HUES64 (cell line): ENCODE measurements at regions not wholly inside any gene's neighbourhood (a gene's known extent, or its start where the extent isn't known, plus 50 kb on each side); places are given as distances from the start of the nearest gene placed in this dataset.

Experiments
- H3K27ac ChIP-seq: 2 replicates; pipeline ENCODE4 v1.7.0; 2013; ENCODE audit warnings: low read depth, low read length, inconsistent platforms
- H3K27me3 ChIP-seq: 2 replicates; pipeline ENCODE4 v1.6.1; 2013; ENCODE audit warnings: mild to moderate bottlenecking, low read length; ENCODE audit not compliant: insufficient read depth
- H3K36me3 ChIP-seq: 2 replicates; pipeline ENCODE4 v1.6.1; 2013; ENCODE audit warnings: mild to moderate bottlenecking, low read length; ENCODE audit not compliant: insufficient read depth
- H3K4me1 ChIP-seq: 2 replicates; pipeline ENCODE4 v1.6.1; 2013; ENCODE audit warnings: mild to moderate bottlenecking, low read length, moderate library complexity; ENCODE audit not compliant: insufficient read depth
- H3K4me3 ChIP-seq: 2 replicates; pipeline ENCODE4 v1.5.1; 2013; ENCODE audit warnings: mild to moderate bottlenecking, low read length, moderate library complexity
- H3K9ac ChIP-seq: 2 replicates; pipeline ENCODE4 v1.6.1; 2013; ENCODE audit warnings: mild to moderate bottlenecking, low read depth, low read length
- H3K9me3 ChIP-seq: 2 replicates; pipeline ENCODE4 v1.6.1; 2013; ENCODE audit warnings: low read depth, low read length; ENCODE audit not compliant: insufficient read depth
- WGBS: fragments of 150-250, 120-280 bp; methylation state at CpG from one replicate; pipeline ENCODE4 v1.1.7; 2013; ENCODE audit warnings: missing lambda C conversion rate; 5-methylcytosine and 5-hydroxymethylcytosine counted together

DNA sequence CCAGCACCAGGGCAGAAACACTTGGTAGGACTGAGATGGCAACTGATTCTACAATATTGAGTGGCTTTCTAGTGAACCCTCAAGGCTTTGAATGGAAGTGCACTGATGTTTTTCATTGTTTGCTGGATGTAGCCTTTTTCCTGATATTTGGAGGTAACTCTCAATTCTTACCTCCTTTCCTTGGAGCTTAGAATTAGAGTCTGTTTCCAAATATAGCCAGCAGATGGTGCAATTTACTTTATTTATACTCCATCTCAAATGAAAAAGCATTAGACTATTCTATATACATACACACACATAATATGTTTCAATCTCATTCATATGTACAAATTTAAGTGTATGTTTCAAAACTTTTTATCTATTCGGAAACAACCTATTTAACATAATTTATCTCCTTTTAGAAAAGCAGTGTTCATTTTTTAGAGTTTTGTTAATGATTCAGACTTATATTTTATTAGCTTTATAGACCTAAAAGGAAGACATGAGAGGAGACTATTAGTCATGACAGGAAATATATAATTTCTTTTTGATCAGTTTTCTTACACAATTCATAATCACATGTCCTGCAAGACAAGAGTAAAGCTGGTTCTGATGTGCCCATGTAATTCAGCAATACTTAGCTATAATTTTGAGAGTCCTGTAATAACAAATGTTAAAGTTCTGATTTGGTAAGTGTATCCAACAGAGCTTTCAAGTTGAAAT lies 124.8 kb downstream of the NUP35 start:
- no peaks in the 10 kb centered on the region for H3K36me3 ChIP-seq
- H3K9me3 ChIP-seq, result no peaks in the 10 kb centered on the region
- H3K27me3 ChIP-seq, result no peaks in the 10 kb centered on the region
- WGBS, result no CpG with 5 or more reads among the region's 1 CpG
- no peak overlapping the region for H3K27ac ChIP-seq
- H3K9ac ChIP-seq, result no peak overlapping the region
- no peak overlapping the region for H3K4me3 ChIP-seq
- no peaks in the 10 kb centered on the region for H3K4me1 ChIP-seq

DNA sequence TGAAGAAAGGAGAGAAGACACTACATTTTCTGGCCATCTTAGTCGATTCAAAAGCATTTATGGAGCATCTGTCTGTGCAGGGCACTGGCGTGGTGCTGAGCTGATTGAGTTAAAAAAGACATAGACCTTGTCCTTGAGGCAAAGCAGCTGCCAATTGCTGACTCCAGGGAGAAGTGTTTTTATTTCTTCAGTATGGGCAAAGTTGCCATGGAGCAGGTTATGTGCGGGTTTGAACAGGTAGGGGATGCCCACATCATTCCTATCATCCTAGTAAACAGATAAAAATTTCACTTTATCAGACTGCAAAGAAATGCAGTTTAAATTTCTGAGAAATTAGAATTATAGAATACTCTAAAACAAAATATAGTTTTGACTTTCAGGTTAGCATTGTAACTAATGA lies 125.8 kb downstream of the NUP35 start:
- no peaks in the 10 kb centered on the region for H3K27me3 ChIP-seq
- no peaks in the 10 kb centered on the region for H3K36me3 ChIP-seq
- no peaks in the 10 kb centered on the region for H3K9me3 ChIP-seq
- H3K9ac ChIP-seq, result no peak overlapping the region
- H3K27ac ChIP-seq, result no peak overlapping the region
- 89% methylated on average over 2 of the region's 3 CpGs for WGBS
- no peak overlapping the region for H3K4me3 ChIP-seq
- no peaks in the 10 kb centered on the region for H3K4me1 ChIP-seq

DNA sequence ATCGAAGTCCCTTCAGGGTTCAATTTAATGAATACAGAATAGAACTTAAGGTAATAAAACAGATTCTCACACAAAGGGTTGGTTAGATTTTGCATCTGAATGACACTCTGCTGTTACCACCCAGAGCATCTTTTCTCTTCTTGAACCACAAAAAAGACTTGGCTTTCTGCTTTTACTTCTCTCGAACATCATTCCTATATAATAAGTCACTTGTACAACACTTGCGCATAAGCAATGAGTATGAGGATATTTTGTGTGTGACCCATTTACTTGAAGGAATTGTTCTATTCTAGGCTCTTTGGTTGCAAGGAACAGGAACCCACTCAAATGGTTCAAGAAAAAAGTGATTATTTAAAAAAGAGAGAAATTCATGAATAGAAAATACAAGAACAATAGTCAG lies 126.2 kb downstream of the NUP35 start:
- Histone ChIP-seq H3K9me3 (no peaks in the 10 kb centered on the region), H3K4me1 (no peaks in the 10 kb centered on the region), H3K4me3 (no peak overlapping the region), H3K36me3 (no peaks in the 10 kb centered on the region), H3K9ac (no peak overlapping the region), H3K27me3 (no peaks in the 10 kb centered on the region), H3K27ac (no peak overlapping the region)
- 92% methylated on average over 2 of the region's 3 CpGs for WGBS

DNA sequence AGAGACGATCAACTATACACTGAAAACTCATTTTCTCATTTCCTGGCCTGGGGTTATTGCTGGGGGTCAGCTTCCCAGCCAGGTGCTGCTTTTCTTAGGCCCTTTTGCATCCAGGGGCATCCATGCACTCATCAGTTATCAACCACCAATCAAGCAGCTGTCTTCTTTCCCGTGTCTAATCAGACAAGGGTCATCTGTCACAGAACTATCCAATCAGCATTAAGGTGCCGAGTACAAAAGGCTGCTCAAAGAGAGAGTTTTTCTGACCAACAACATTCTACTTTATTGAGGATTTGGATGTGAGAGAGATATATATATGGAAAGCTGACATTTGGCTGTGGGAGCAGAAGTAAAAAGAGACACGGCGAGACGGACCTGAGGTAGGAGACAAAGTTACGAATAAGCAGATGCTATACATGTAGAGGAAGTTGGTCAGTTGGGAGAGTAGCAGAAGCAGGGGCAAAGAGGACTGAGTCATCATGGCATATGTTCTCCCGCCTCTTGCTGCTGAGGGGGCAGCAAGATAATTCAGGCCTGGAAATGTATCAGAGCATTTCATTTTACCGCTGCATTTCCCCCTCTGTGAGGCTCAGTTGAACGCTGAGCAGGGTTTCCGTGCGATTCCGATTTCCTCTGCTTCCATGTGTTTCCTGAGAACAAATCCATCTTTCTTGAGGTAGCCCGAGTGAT lies 129.3 kb downstream of the NUP35 start:
- Histone ChIP-seq H3K9ac (no peak overlapping the region), H3K27ac (no peak overlapping the region), H3K4me1 (peaks cover 5% of the 10 kb centered on the region), H3K36me3 (no peaks in the 10 kb centered on the region), H3K27me3 (no peaks in the 10 kb centered on the region), H3K9me3 (no peaks in the 10 kb centered on the region), H3K4me3 (no peak overlapping the region)
- WGBS, result 94% methylated on average over 14 of the region's 14 CpGs

DNA sequence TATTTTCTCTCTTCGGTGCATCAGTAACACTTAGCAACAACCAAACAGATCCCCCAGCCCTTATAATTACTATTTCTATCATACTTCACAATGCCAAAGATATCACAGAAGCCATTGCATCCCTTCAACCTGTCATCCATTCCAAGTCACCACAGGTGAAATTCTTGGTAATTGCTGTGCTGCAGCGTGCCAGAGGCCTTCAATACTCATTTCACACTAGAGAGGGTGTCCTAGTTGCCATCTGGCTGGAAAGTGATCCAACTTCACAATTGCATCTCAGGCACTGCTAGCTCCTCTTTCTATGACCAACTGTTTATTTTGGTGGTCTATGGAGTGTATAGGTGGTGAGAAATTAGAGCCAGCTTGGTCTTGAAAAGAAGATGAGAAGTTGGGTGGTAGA lies 131.2 kb downstream of the NUP35 start:
- Histone ChIP-seq H3K9me3 (no peaks in the 10 kb centered on the region), H3K4me3 (no peak overlapping the region), H3K27ac (no peak overlapping the region), H3K27me3 (no peaks in the 10 kb centered on the region), H3K36me3 (no peaks in the 10 kb centered on the region), H3K9ac (no peak overlapping the region), H3K4me1 (peaks cover 8% of the 10 kb centered on the region)
- 93% methylated on average over 2 of the region's 2 CpGs for WGBS

DNA sequence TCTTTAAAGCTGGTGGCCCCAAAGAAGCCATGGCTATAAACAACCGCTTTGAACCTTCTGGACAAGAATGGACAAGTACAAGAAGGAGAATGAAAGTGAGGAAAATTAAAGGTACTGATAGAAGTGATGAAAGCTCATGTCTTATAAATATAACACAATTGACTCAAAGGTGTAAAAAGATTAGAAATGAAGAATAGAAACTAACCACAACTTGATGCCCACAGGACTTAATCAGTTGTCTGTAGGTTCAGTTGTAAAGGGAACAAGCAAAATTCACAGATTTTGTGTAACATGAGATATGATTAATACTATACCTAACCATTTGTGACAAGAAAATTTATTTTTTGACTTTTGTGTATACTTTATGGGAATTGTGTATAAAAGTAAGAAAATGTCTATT lies 135.7 kb downstream of the NUP35 start:
- Histone ChIP-seq H3K4me3 (no peak overlapping the region), H3K9ac (no peak overlapping the region), H3K36me3 (no peaks in the 10 kb centered on the region), H3K9me3 (no peaks in the 10 kb centered on the region), H3K27me3 (no peaks in the 10 kb centered on the region), H3K27ac (no peak overlapping the region), H3K4me1 (peaks cover 8% of the 10 kb centered on the region)
- 93% methylated on average over 1 of the region's 1 CpG for WGBS

DNA sequence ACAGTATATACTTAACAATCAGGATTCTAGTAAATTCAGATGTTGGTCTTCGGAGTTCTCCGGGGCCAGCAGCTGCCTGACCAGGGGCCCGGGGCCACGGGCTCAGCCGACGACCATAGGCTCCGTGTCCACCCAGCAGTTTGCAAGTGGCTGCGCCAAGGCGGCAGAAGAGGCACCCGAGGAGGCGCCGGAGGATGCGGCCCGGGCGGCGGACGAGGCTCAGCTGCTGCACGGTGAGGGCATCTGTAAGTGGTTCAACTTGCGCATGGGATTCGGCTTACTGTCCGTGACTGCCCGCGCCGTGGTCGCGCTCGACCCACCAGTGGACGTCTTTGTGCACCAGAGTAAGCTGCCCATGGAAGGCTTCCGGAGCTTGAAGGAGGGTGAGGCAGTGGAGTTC lies 136.3 kb downstream of the NUP35 start:
- H3K4me3 ChIP-seq, result no peak overlapping the region
- no peaks in the 10 kb centered on the region for H3K9me3 ChIP-seq
- peaks cover 8% of the 10 kb centered on the region for H3K4me1 ChIP-seq
- H3K9ac ChIP-seq, result no peak overlapping the region
- no peaks in the 10 kb centered on the region for H3K27me3 ChIP-seq
- no peak overlapping the region for H3K27ac ChIP-seq
- no peaks in the 10 kb centered on the region for H3K36me3 ChIP-seq
- WGBS, result 97% methylated on average over 29 of the region's 29 CpGs

DNA sequence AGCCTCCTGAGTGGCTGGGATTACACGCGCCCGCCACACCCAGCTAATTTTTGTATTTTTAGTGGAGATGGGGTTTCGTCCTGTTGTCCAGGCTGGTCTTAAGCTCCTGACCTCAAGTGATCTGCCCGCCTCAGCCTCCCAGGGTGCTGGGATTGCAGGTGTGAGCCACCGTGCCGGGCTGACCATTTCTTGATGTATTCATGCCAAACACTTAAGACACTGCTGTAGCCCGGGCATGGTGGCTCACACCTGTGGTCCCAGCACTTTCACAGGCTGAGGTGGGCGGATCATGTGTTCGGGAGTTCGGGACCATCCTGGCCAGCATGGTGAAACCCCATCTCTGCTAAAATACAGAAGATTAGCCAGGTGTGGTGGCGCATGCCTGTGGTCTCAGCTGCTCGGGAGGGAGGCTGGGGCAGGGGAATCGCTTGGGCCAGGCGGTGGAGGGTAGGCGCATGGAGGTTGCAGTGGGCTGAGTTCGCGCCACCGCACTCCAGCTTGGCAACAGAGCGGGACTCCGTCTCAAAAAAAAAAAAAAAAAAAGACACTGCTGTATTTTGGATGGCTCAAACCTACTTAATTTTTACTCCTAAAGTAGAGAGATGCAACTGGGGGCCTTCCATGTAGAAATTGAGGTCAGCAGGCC lies 140.8 kb downstream of the NUP35 start:
- no peaks in the 10 kb centered on the region for H3K9me3 ChIP-seq
- 96% methylated on average over 16 of the region's 21 CpGs for WGBS
- H3K36me3 ChIP-seq, result no peaks in the 10 kb centered on the region

DNA sequence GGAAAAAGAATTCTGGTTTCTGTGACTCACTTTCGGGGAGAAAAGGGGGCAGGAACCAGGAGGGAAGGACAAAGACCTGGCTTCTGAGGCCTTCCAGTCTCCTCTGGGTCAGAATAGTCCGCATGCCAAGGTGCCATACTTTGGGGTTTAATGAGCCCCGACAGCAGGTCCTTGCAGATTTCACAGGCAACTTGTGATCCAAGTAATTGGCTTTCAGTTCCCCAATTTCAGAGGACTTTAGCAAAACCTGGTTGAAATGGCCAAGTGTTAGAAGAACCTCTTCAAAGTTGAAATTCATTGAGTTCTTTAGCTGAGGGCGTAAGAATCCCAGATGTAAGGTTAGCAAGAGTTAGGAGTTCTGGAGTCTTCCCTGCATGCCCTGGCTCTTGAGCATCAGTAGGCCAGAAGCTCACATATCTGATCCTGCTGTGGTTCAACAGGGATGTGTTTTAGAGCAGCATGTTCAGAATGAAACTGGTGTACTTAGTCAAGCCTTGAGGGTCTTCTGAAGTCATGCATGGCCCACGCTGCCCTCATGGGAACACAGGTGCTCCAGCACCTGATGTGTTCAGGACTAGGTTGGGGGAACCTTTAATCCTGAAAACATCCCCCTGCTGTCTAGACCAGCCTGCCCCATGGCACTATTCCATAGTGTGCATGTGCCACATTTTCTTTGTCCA lies 143.0 kb downstream of the NUP35 start:
- no peak overlapping the region for H3K4me3 ChIP-seq
- no peaks in the 10 kb centered on the region for H3K4me1 ChIP-seq
- H3K9ac ChIP-seq, result no peak overlapping the region
- H3K27ac ChIP-seq, result no peak overlapping the region
- 92% methylated on average over 5 of the region's 5 CpGs for WGBS
- H3K9me3 ChIP-seq, result no peaks in the 10 kb centered on the region
- no peaks in the 10 kb centered on the region for H3K36me3 ChIP-seq
- no peaks in the 10 kb centered on the region for H3K27me3 ChIP-seq

More for the DNA sequence above, 140.8 kb downstream of the NUP35 start:
- Histone ChIP-seq H3K27me3 (no peaks in the 10 kb centered on the region), H3K27ac (no peak overlapping the region), H3K9ac (no peak overlapping the region), H3K4me1 (no peaks in the 10 kb centered on the region), H3K4me3 (no peak overlapping the region)

DNA sequence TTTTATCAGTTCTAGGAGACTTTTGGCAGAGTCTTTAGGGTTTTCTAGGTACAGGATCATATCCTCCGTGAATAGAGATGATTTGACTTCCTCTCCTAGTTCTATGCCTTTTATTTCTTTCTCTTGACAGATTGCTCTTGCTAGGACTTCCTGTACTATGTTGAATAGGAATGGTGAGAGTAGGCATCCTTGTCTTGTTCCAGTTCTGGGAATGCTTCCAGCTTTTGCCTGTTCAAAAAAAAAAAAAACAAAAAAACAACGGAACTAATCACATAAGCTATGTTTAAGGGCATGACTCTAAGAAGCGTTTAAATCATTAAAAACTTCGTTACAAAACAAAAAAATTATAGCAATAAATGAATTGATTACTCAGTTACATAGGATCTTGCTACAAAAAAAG lies 145.7 kb downstream of the NUP35 start:
- H3K36me3 ChIP-seq, result no peaks in the 10 kb centered on the region
- no peak overlapping the region for H3K4me3 ChIP-seq
- H3K27ac ChIP-seq, result no peak overlapping the region
- no peak overlapping the region for H3K9ac ChIP-seq
- WGBS, result 71% methylated on average over 2 of the region's 4 CpGs
- H3K9me3 ChIP-seq, result no peaks in the 10 kb centered on the region
- no peaks in the 10 kb centered on the region for H3K27me3 ChIP-seq
- H3K4me1 ChIP-seq, result no peaks in the 10 kb centered on the region

DNA sequence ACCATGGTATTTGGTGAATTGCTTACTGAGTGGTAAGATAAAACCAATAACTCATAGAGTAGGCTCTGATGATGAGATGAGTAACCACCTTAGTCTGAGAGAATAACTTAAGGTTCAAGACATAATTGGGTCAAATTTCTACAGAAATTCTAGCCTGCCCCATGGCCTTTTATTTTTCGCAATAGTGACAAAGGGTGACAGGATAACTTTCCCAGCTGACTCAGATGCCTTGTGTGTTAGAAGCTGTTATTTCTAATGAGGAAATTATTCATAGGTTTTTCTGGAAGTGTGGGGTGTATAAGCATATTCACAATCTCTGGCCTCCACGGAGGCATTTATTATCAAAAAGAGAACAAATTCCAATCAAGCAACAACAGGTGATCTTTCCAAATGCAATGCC lies 159.0 kb downstream of the NUP35 start:
- no peak overlapping the region for H3K27ac ChIP-seq
- peaks cover 4% of the 10 kb centered on the region for H3K27me3 ChIP-seq
- no peak overlapping the region for H3K4me3 ChIP-seq
- H3K9ac ChIP-seq, result no peak overlapping the region
- no peaks in the 10 kb centered on the region for H3K36me3 ChIP-seq
- H3K4me1 ChIP-seq, result no peaks in the 10 kb centered on the region
- 89% methylated on average over 2 of the region's 2 CpGs for WGBS
- H3K9me3 ChIP-seq, result no peaks in the 10 kb centered on the region
